ENCODE measurements at regions not wholly inside any gene's neighbourhood (a gene's known extent, or its start where the extent isn't known, plus 50 kb on each side); places are given as distances from the start of the nearest gene placed in this dataset.
A peak's percentile ranks its signal among the peaks of the same experiment; 100 is the strongest.

- Histone ChIP-seq H3K4me1 (ENCODE audit: insufficient read depth) (no peaks in the 10 kb centered on the region), H3K4me3 (ENCODE audit: low read depth, low read length) (no peak overlapping the region), H3K27ac (ENCODE audit: low read depth) (no peak overlapping the region), H3K36me3 (ENCODE audit: insufficient read depth) (no peaks in the 10 kb centered on the region)
- DNase-seq (ENCODE audit: extremely low spot score) = no peak
- WGBS = 85% methylated on average over 2 of the region's 2 CpGs
Measured at GRCh38 chr4:73001885-73002284, 67.6 kb downstream of the COX18 start.

GRCh38 chr4:72997409-72997808 is 72.1 kb downstream of the COX18 start:
- no peak for DNase-seq (ENCODE audit: extremely low spot score)
- Histone ChIP-seq H3K36me3 (ENCODE audit: insufficient read depth) (no peaks in the 10 kb centered on the region), H3K4me1 (ENCODE audit: insufficient read depth) (no peaks in the 10 kb centered on the region), H3K27ac (ENCODE audit: low read depth) (no peak overlapping the region), H3K4me3 (ENCODE audit: low read depth, low read length) (no peak overlapping the region)
- 76% methylated on average over 3 of the region's 3 CpGs for WGBS

GRCh38 chr4:72994670-72995069 is 74.8 kb downstream of the COX18 start:
- no peaks in the 10 kb centered on the region for H3K4me1 ChIP-seq (ENCODE audit: insufficient read depth)
- DNase-seq (ENCODE audit: extremely low spot score) = no peak
- no peak overlapping the region for H3K27ac ChIP-seq (ENCODE audit: low read depth)
- WGBS = 86% methylated on average over 3 of the region's 3 CpGs
- no peaks in the 10 kb centered on the region for H3K36me3 ChIP-seq (ENCODE audit: insufficient read depth)
- H3K4me3 ChIP-seq (ENCODE audit: low read depth, low read length) = no peak overlapping the region

GRCh38 chr4:72993876-72994275 is 75.6 kb downstream of the COX18 start:
- H3K27ac ChIP-seq (ENCODE audit: low read depth) = no peak overlapping the region
- H3K4me3 ChIP-seq (ENCODE audit: low read depth, low read length) = no peak overlapping the region
- DNase-seq (ENCODE audit: extremely low spot score) = no peak
- H3K36me3 ChIP-seq (ENCODE audit: insufficient read depth) = no peaks in the 10 kb centered on the region
- H3K4me1 ChIP-seq (ENCODE audit: insufficient read depth) = no peaks in the 10 kb centered on the region

- Histone ChIP-seq H3K4me3 (ENCODE audit: low read depth, low read length) (no peak overlapping the region), H3K4me1 (ENCODE audit: insufficient read depth) (no peaks in the 10 kb centered on the region), H3K36me3 (ENCODE audit: insufficient read depth) (no peaks in the 10 kb centered on the region), H3K27ac (ENCODE audit: low read depth) (no peak overlapping the region)
- no peak for DNase-seq (ENCODE audit: extremely low spot score)
- WGBS = 37% methylated on average over 2 of the region's 2 CpGs
Measured at GRCh38 chr4:72991873-72992272, 77.6 kb downstream of the COX18 start.

GRCh38 chr4:72987741-72988729 is 81.5 kb downstream of the COX18 start:
- Histone ChIP-seq H3K27ac (ENCODE audit: low read depth) (no peak overlapping the region), H3K4me1 (ENCODE audit: insufficient read depth) (no peaks in the 10 kb centered on the region), H3K36me3 (ENCODE audit: insufficient read depth) (no peaks in the 10 kb centered on the region), H3K4me3 (ENCODE audit: low read depth, low read length) (no peak overlapping the region)
- 69% methylated on average over 4 of the region's 4 CpGs for WGBS
- no peak for DNase-seq (ENCODE audit: extremely low spot score)

- no peak for DNase-seq (ENCODE audit: extremely low spot score)
- 68% methylated on average over 4 of the region's 4 CpGs for WGBS
- Histone ChIP-seq H3K27ac (ENCODE audit: low read depth) (no peak overlapping the region), H3K4me1 (ENCODE audit: insufficient read depth) (no peaks in the 10 kb centered on the region), H3K36me3 (ENCODE audit: insufficient read depth) (no peaks in the 10 kb centered on the region), H3K4me3 (ENCODE audit: low read depth, low read length) (no peak overlapping the region)
Measured at GRCh38 chr4:72984351-72984750, 85.2 kb downstream of the COX18 start.

GRCh38 chr4:72983709-72984108 is 85.8 kb downstream of the COX18 start:
- Histone ChIP-seq H3K36me3 (ENCODE audit: insufficient read depth) (no peaks in the 10 kb centered on the region), H3K27ac (ENCODE audit: low read depth) (no peak overlapping the region), H3K4me3 (ENCODE audit: low read depth, low read length) (no peak overlapping the region), H3K4me1 (ENCODE audit: insufficient read depth) (no peaks in the 10 kb centered on the region)
- 24% methylated on average over 2 of the region's 2 CpGs for WGBS
- DNase-seq (ENCODE audit: extremely low spot score) = no peak

GRCh38 chr4:72977936-72978485 is 91.5 kb downstream of the COX18 start:
- Histone ChIP-seq H3K4me1 (ENCODE audit: insufficient read depth) (no peaks in the 10 kb centered on the region), H3K4me3 (ENCODE audit: low read depth, low read length) (no peak overlapping the region), H3K36me3 (ENCODE audit: insufficient read depth) (no peaks in the 10 kb centered on the region), H3K27ac (ENCODE audit: low read depth) (no peak overlapping the region)
- WGBS = 61% methylated on average over 5 of the region's 5 CpGs
- no peak for DNase-seq (ENCODE audit: extremely low spot score)

- DNase-seq (ENCODE audit: extremely low spot score) = no peak
- H3K4me3 ChIP-seq (ENCODE audit: low read depth, low read length) = no peak overlapping the region
- H3K4me1 ChIP-seq (ENCODE audit: insufficient read depth) = no peaks in the 10 kb centered on the region
- H3K36me3 ChIP-seq (ENCODE audit: insufficient read depth) = no peaks in the 10 kb centered on the region
- H3K27ac ChIP-seq (ENCODE audit: low read depth) = no peak overlapping the region
Measured at GRCh38 chr4:72975488-72975784, 94.1 kb downstream of the COX18 start.

GRCh38 chr4:72974694-72975487 is 94.6 kb downstream of the COX18 start:
- no peak for DNase-seq (ENCODE audit: extremely low spot score)
- 41% methylated on average over 8 of the region's 8 CpGs for WGBS
- H3K27ac ChIP-seq (ENCODE audit: low read depth) = no peak overlapping the region
- H3K4me1 ChIP-seq (ENCODE audit: insufficient read depth) = no peaks in the 10 kb centered on the region
- H3K36me3 ChIP-seq (ENCODE audit: insufficient read depth) = no peaks in the 10 kb centered on the region
- H3K4me3 ChIP-seq (ENCODE audit: low read depth, low read length) = no peak overlapping the region

GRCh38 chr4:72971572-72971971 is 97.9 kb downstream of the COX18 start:
- DNase-seq (ENCODE audit: extremely low spot score) = no peak
- H3K27ac ChIP-seq (ENCODE audit: low read depth) = no peak overlapping the region
- H3K4me3 ChIP-seq (ENCODE audit: low read depth, low read length) = no peak overlapping the region
- no peaks in the 10 kb centered on the region for H3K36me3 ChIP-seq (ENCODE audit: insufficient read depth)
- no peaks in the 10 kb centered on the region for H3K4me1 ChIP-seq (ENCODE audit: insufficient read depth)
- WGBS = 88% methylated on average over 3 of the region's 3 CpGs

GRCh38 chr4:72970756-72971155 is 98.8 kb downstream of the COX18 start:
- DNase-seq (ENCODE audit: extremely low spot score) = no peak
- Histone ChIP-seq H3K4me3 (ENCODE audit: low read depth, low read length) (no peak overlapping the region), H3K27ac (ENCODE audit: low read depth) (no peak overlapping the region), H3K4me1 (ENCODE audit: insufficient read depth) (no peaks in the 10 kb centered on the region), H3K36me3 (ENCODE audit: insufficient read depth) (no peaks in the 10 kb centered on the region)
- 95% methylated on average over 2 of the region's 2 CpGs for WGBS

GRCh38 chr4:72969976-72970375 is 99.5 kb downstream of the COX18 start:
- DNase-seq (ENCODE audit: extremely low spot score) = peak; percentile 49
- Histone ChIP-seq H3K27ac (ENCODE audit: low read depth) (no peak overlapping the region), H3K36me3 (ENCODE audit: insufficient read depth) (no peaks in the 10 kb centered on the region), H3K4me3 (ENCODE audit: low read depth, low read length) (no peak overlapping the region), H3K4me1 (ENCODE audit: insufficient read depth) (no peaks in the 10 kb centered on the region)
- 26% methylated on average over 1 of the region's 1 CpG for WGBS

Measured in urinary bladder (tissue), 3 donors.